ENCODE measurements at regions not wholly inside any gene's neighbourhood (a gene's known extent, or its start where the extent isn't known, plus 50 kb on each side); places are given as distances from the start of the nearest gene placed in this dataset.

GRCh38 chr15:31173790-31174450 is 72.4 kb upstream of the TRPM1 start:
- no peak for TF ChIP-seq POLR2AphosphoS5 (IDR thresholded peaks at IDR 0.05; ENCODE audit: low read depth, low read length)
- no peak for TF ChIP-seq POLR2A (IDR thresholded peaks at IDR 0.05; ENCODE audit: low read depth, low read length)
